SU-DHL-6 (cell line): ENCODE measurements at regions not wholly inside any gene's neighbourhood (a gene's known extent, or its start where the extent isn't known, plus 50 kb on each side); places are given as distances from the start of the nearest gene placed in this dataset.

Experiments used
- CTCF ChIP-seq: fragments of 200-600 bp; sonication (generic); IDR thresholded peaks from one replicate; pipeline ENCODE4 v1.5.1; 2017; ENCODE audit warnings: antibody characterized with exemption, mild to moderate bottlenecking, low read length, moderate library complexity; ENCODE audit not compliant: insufficient read depth, poor library complexity, severe bottlenecking
- EZH2phosphoT487 ChIP-seq: fragments of 200-600 bp; sonication (generic), shearing (Covaris generic); conservative IDR thresholded peaks from 2 replicates; pipeline ENCODE4 v1.6.1; 2018; ENCODE audit warnings: mild to moderate bottlenecking, antibody characterized with exemption, low read length, moderate library complexity, mixed read lengths

DNA sequence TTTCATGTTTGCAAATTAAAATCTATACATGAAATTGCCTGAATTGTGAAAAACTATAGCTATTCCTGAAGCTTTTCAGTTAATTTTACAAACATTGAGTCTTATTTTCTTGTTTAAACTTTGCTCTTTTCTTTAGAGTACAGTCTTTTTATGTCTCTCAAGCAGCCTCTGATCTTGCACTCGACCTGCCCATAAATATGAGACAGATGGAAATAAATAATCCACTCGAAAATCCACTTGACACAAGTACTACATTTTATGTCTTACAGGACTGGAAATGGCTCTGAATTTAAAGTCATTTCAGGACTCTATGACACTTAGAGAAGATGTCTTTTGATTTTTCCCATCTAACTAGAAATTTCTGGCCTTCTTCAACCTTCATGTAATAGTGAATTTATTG, 283.8 kb downstream of the USP25 start:
- TF ChIP-seq CTCF = no peak
- no peak for TF ChIP-seq EZH2phosphoT487
